ENCODE measurements at regions not wholly inside any gene's neighbourhood (a gene's known extent, or its start where the extent isn't known, plus 50 kb on each side); places are given as distances from the start of the nearest gene placed in this dataset.
"Not testable (repeated sequence)": the region's sequence is repeated elsewhere in the genome, so short reads cannot be mapped to it uniquely, and the experiment has no call there.

DNA sequence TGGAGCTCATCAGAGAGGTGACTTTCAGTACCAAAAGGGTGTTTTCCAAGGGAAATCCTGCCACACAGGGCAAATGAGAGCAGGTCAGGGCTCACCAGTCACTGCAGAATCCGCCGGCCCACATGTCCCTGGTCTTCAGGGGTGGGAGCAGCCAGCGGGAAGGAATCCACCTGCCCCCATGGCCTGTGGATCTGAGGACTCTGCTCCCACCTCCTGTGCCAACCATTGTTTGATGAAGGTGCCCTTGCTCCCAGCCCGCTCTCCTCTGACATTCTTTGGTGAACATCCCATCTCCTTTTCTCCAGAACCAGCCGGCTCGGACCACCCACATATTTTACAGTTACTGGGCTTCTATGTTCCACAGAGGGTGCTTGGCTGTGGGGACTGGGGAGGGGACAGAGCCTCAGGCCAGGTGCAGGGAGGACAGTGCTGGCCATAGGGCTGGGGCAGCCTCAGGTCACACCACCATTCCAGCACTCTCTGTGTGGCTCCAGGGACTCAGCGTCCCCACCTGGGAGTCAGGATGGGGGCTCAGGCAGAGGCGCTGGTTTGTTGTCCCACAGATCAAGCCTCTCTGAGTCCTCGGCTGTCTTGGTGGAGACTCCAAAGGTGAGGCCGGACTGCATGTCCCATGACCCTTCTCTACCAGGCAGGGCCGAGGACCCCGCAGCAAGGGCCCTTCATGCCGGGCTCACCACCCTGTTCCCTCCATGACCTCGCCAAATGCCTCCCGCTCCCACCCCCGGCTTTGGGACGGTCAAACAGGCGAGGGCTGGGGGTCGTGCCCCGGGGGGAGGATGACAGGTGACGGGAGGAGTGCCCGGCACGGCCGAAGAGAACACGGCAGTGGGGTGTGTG lies 183.2 kb upstream of the ZNF469 start:
- not testable (repeated sequence) for H3K27me3 Mint-ChIP-seq (ENCODE audit: low read depth); H3K9me3 Mint-ChIP-seq; H3K4me3 Mint-ChIP-seq (ENCODE audit: low read depth); H3K36me3 Mint-ChIP-seq (ENCODE audit: low read depth); H3K4me1 Mint-ChIP-seq (ENCODE audit: low read depth); H3K27ac Mint-ChIP-seq; DNase-seq (ENCODE audit: low spot score)
- intact Hi-C loops (cut with micrococcal nuclease) = loop anchor here (10.0 kb wide), 1 partner anchor 235 kb away; no protein-coding TSS in a partner anchor

GRCh38 chr16:88200154-88200895 lies 182.4 kb upstream of the ZNF469 start:
- intact Hi-C loops (cut with micrococcal nuclease) = not testable (repeated sequence)

DNA sequence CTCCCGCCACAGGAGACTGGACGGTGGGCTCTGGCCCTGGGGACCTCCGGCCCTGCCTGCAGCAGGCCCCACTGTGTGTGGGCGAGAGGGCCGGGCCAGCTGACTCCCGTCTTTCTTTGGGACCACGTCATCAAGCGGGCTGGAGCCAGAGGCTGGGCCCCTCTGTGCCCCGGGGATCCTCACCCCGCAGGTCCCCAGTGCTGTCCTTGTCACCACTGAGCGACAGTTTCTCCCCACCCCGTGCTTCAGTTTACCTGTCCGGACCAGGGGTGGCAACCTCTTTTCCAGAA lies 181.9 kb upstream of the ZNF469 start:
- no peaks in the 10 kb centered on the region for H3K36me3 Mint-ChIP-seq (ENCODE audit: low read depth)
- no peak for DNase-seq (ENCODE audit: low spot score)
- intact Hi-C loops (cut with micrococcal nuclease) = no loop called here
- no peaks in the 10 kb centered on the region for H3K27me3 Mint-ChIP-seq (ENCODE audit: low read depth)
- H3K9me3 Mint-ChIP-seq = no peaks in the 10 kb centered on the region
- H3K4me3 Mint-ChIP-seq (ENCODE audit: low read depth) = no peak overlapping the region
- no peak overlapping the region for H3K27ac Mint-ChIP-seq
- no peaks in the 10 kb centered on the region for H3K4me1 Mint-ChIP-seq (ENCODE audit: low read depth)

More at GRCh38 chr16:88200154-88200895, 182.4 kb upstream of the ZNF469 start:
- H3K36me3 Mint-ChIP-seq (ENCODE audit: low read depth); H3K9me3 Mint-ChIP-seq; H3K4me3 Mint-ChIP-seq (ENCODE audit: low read depth); H3K27me3 Mint-ChIP-seq (ENCODE audit: low read depth); H3K4me1 Mint-ChIP-seq (ENCODE audit: low read depth); DNase-seq (ENCODE audit: low spot score); H3K27ac Mint-ChIP-seq: not testable (repeated sequence)

- H3K27me3 Mint-ChIP-seq (ENCODE audit: low read depth); H3K36me3 Mint-ChIP-seq (ENCODE audit: low read depth); H3K4me3 Mint-ChIP-seq (ENCODE audit: low read depth); DNase-seq (ENCODE audit: low spot score); intact Hi-C loops (cut with micrococcal nuclease); H3K27ac Mint-ChIP-seq; H3K4me1 Mint-ChIP-seq (ENCODE audit: low read depth); H3K9me3 Mint-ChIP-seq: not testable (repeated sequence)
Measured at GRCh38 chr16:88201611-88202010, 181.1 kb upstream of the ZNF469 start.

GRCh38 chr16:88202207-88202745 lies 180.5 kb upstream of the ZNF469 start:
- no peak for DNase-seq (ENCODE audit: low spot score)
- Mint-ChIP-seq H3K4me3 (ENCODE audit: low read depth) (no peak overlapping the region), H3K36me3 (ENCODE audit: low read depth) (no peaks in the 10 kb centered on the region), H3K9me3 (no peaks in the 10 kb centered on the region), H3K27ac (no peak overlapping the region), H3K27me3 (ENCODE audit: low read depth) (no peaks in the 10 kb centered on the region), H3K4me1 (ENCODE audit: low read depth) (no peaks in the 10 kb centered on the region)
- intact Hi-C loops (cut with micrococcal nuclease) = no loop called here

GRCh38 chr16:88202856-88203681 lies 179.7 kb upstream of the ZNF469 start:
- intact Hi-C loops (cut with micrococcal nuclease); H3K9me3 Mint-ChIP-seq; H3K36me3 Mint-ChIP-seq (ENCODE audit: low read depth); DNase-seq (ENCODE audit: low spot score); H3K27me3 Mint-ChIP-seq (ENCODE audit: low read depth); H3K4me3 Mint-ChIP-seq (ENCODE audit: low read depth); H3K27ac Mint-ChIP-seq; H3K4me1 Mint-ChIP-seq (ENCODE audit: low read depth): not testable (repeated sequence)

DNA sequence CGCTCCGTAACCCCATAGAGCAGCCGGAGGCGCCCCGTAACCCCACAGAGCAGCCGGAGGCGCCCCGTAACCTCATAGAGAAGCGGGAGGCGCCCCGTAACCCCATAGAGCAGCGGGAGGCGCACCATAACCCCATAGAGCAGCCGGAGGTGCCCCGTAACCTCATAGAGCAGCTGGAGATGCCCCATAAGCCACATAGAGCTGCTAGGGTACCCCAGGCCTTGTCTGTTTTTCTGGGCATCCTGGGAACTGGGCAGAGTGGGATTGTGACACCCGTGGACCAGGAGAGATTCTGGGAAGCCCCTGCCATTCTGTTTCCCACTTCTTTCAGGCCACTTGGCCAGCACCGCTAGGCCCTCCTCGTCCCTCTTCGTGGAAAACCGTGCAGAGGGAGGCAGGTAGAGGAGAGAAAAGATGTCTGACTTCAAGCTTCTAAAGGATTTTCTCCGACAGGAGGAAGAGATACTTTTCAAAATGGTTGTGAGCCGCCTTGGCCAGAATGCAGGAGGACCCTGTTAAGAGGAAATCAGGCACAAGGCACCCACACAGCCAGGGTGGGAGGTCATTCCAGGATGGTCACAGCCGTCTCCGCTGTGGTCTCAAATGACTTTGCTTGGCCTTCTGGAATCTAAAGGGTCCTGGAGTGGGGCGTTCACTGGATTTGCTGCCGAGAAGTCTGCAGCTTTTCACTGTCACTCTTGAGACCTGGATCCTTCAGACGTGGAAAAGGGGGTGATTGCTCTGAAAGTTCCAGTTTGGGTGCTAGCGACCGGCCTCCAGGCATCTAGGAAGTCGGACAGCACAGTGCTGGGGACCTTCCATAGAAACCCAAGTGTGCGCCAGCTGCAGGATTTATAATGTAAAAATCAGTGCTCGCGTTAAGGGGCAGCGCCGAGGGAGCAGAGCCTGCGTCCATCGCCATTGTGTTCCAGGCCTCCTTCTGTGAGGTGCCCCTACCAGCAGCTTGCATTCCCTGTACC lies 178.3 kb upstream of the ZNF469 start:
- H3K4me3 Mint-ChIP-seq (ENCODE audit: low read depth); H3K36me3 Mint-ChIP-seq (ENCODE audit: low read depth); H3K4me1 Mint-ChIP-seq (ENCODE audit: low read depth); H3K27ac Mint-ChIP-seq; DNase-seq (ENCODE audit: low spot score); intact Hi-C loops (cut with micrococcal nuclease); H3K9me3 Mint-ChIP-seq; H3K27me3 Mint-ChIP-seq (ENCODE audit: low read depth): not testable (repeated sequence)

- H3K4me3 Mint-ChIP-seq (ENCODE audit: low read depth); H3K27ac Mint-ChIP-seq; H3K9me3 Mint-ChIP-seq; DNase-seq (ENCODE audit: low spot score); H3K36me3 Mint-ChIP-seq (ENCODE audit: low read depth); H3K4me1 Mint-ChIP-seq (ENCODE audit: low read depth); intact Hi-C loops (cut with micrococcal nuclease); H3K27me3 Mint-ChIP-seq (ENCODE audit: low read depth): not testable (repeated sequence)
Measured at GRCh38 chr16:88205482-88205881, 177.3 kb upstream of the ZNF469 start.

DNA sequence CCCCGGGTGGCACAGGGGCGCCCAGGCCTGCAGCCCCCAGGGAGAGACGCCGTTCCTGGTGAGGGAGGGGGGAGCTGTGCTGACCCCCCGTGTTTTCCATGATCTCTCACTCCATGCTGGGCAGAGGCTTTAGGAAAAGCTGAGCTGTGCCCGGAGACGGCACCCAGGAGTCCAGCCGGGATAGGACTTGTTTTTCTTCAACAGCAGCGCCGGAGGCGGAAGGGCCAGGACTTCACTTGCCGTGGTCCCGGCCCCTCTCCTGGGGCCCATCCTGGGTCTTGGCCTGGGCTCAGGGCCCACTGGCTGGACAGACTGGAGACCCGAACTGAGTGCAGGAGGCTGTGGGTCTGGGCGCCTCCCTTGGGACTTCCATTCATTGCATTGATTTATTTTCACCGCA lies 176.8 kb upstream of the ZNF469 start:
- not testable (repeated sequence) for DNase-seq (ENCODE audit: low spot score); H3K36me3 Mint-ChIP-seq (ENCODE audit: low read depth); H3K4me3 Mint-ChIP-seq (ENCODE audit: low read depth)

DNA sequence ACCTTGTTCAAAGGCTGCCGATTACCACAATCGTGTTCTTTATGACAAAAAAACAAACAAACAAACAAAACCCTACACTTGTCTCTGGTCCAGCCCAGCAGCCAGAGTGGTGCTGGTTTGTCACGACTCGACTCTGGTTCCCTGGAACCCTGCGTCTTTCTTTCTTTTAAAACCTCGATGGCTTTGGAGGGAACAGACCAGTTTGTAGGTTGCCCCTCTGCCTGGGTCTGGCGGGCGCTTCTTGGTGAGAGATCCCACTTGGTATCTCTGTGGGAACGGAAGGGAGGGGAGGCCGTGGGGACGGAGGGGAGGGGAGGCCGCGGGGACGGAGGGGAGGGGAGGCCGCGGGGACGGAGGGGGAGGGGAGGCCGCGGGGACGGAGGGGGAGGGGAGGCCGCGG lies 176.2 kb upstream of the ZNF469 start:
- not testable (repeated sequence) for H3K36me3 Mint-ChIP-seq (ENCODE audit: low read depth)

More for the DNA sequence above, 176.8 kb upstream of the ZNF469 start:
- H3K27me3 Mint-ChIP-seq (ENCODE audit: low read depth); H3K27ac Mint-ChIP-seq; H3K9me3 Mint-ChIP-seq; intact Hi-C loops (cut with micrococcal nuclease); H3K4me1 Mint-ChIP-seq (ENCODE audit: low read depth): not testable (repeated sequence)

DNA sequence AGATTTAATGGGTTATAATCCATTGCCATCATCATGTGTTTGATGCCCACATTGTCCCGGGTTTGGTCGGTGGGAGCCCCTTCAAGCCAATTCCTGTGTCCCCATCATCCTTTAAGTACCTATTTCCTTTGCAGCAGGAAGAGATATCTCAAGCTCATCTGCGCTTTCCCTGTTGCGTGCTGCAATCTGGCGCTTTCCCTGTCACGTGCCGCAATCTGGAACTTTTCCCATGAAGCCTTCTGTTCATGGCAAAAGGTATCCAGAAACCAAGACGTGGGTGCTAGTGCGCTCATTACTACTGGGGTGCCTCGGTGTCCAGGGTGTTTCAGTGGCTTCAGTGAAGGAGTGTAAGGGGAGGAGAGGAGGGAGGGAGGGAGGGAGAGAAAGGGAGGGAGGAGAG lies 174.6 kb upstream of the ZNF469 start:
- H3K27ac Mint-ChIP-seq = no peak overlapping the region
- intact Hi-C loops (cut with micrococcal nuclease) = no loop called here
- H3K36me3 Mint-ChIP-seq (ENCODE audit: low read depth) = no peaks in the 10 kb centered on the region
- DNase-seq (ENCODE audit: low spot score) = no peak
- no peaks in the 10 kb centered on the region for H3K4me1 Mint-ChIP-seq (ENCODE audit: low read depth)
- H3K27me3 Mint-ChIP-seq (ENCODE audit: low read depth) = no peaks in the 10 kb centered on the region
- no peaks in the 10 kb centered on the region for H3K9me3 Mint-ChIP-seq
- no peak overlapping the region for H3K4me3 Mint-ChIP-seq (ENCODE audit: low read depth)

More for the DNA sequence above, 176.2 kb upstream of the ZNF469 start:
- H3K27ac Mint-ChIP-seq; H3K27me3 Mint-ChIP-seq (ENCODE audit: low read depth); H3K9me3 Mint-ChIP-seq; DNase-seq (ENCODE audit: low spot score); intact Hi-C loops (cut with micrococcal nuclease); H3K4me3 Mint-ChIP-seq (ENCODE audit: low read depth); H3K4me1 Mint-ChIP-seq (ENCODE audit: low read depth): not testable (repeated sequence)

DNA sequence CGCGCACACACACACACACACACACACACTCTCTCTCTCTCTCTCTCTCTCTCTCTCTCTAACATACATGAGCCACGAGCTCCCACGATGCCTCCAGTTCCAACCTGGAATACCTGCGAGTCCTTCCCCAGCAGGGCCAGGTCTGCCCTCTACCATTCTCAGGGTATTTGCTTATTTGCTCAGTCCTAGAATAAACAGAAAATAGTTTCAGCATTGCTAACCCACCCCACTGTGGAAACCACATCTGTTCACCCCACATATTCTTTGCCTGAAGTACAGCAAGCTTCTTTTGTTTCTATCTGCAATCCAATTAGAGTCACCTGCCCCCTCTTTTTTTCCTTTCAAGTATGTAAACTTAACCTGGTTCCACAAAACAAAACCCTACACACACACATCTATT lies 174.0 kb upstream of the ZNF469 start:
- H3K4me3 Mint-ChIP-seq (ENCODE audit: low read depth); H3K27me3 Mint-ChIP-seq (ENCODE audit: low read depth); H3K4me1 Mint-ChIP-seq (ENCODE audit: low read depth); intact Hi-C loops (cut with micrococcal nuclease); H3K36me3 Mint-ChIP-seq (ENCODE audit: low read depth); H3K27ac Mint-ChIP-seq; H3K9me3 Mint-ChIP-seq; DNase-seq (ENCODE audit: low spot score): not testable (repeated sequence)
